GM12875 (cell line): ENCODE measurements at regions not wholly inside any gene's neighbourhood (a gene's known extent, or its start where the extent isn't known, plus 50 kb on each side); places are given as distances from the start of the nearest gene placed in this dataset.

ENCODE experiments used
- H3K4me3 ChIP-seq: one replicate; pipeline ENCODE4 v1.5.1; 2011; ENCODE audit warnings: low read depth, low read length, control low read depth
- CTCF ChIP-seq: IDR thresholded peaks from 2 replicates; pipeline ENCODE4 v1.5.1; 2011; ENCODE audit warnings: low read depth, mild to moderate bottlenecking, control low read depth, inconsistent platforms, low read length, moderate library complexity, borderline replicate concordance; ENCODE audit not compliant: insufficient read depth

- no peak overlapping the region for H3K4me3 ChIP-seq
- TF ChIP-seq CTCF, result no peak
These were observed 524.8 kb upstream of the TBL1XR1 start for GRCh38 chr3:177721864-177722785.

GRCh38 chr3:177724020-177724638 is 526.8 kb upstream of the TBL1XR1 start:
- TF ChIP-seq CTCF, result no peak
- H3K4me3 ChIP-seq, result no peak overlapping the region

GRCh38 chr3:177725165-177725564 is 527.9 kb upstream of the TBL1XR1 start:
- H3K4me3 ChIP-seq, result no peak overlapping the region
- no peak for TF ChIP-seq CTCF

- no peak for TF ChIP-seq CTCF
- no peak overlapping the region for H3K4me3 ChIP-seq
These were observed 529.5 kb upstream of the TBL1XR1 start for GRCh38 chr3:177726807-177727206.

- no peak for TF ChIP-seq CTCF
- no peak overlapping the region for H3K4me3 ChIP-seq
These were observed 532.8 kb upstream of the TBL1XR1 start for GRCh38 chr3:177729956-177730681.

- no peak for TF ChIP-seq CTCF
- no peak overlapping the region for H3K4me3 ChIP-seq
These were observed 533.5 kb upstream of the TBL1XR1 start for GRCh38 chr3:177730814-177731213.
